Spleen (tissue), 11 donors: ENCODE measurements at regions not wholly inside any gene's neighbourhood (a gene's known extent, or its start where the extent isn't known, plus 50 kb on each side); places are given as distances from the start of the nearest gene placed in this dataset.

Experiments used
- DNase-seq: peaks from one replicate; pipeline ENCODE4 v3.0.0-alpha.2; 2020
- H3K27ac ChIP-seq, 8 donors: fragments of 200-600 bp; sonication (generic) in 7 of 8; 1 replicate in 4 of 8; 2 replicates in 4 of 8; pipeline versions ENCODE4 v1.5.0 to v1.8.0; 2016 to 2021; ENCODE audit warnings: inconsistent platforms in 4 of 8, mild to moderate bottlenecking in 4 of 8, moderate library complexity in 1 of 8
- H3K27me3 ChIP-seq, 7 donors: fragments of 200-600 bp; sonication (generic) in 6 of 7; replicated peaks in 1 of 7; 1 replicate in 4 of 7; 2 replicates in 3 of 7; pipeline versions ENCODE4 v1.5.0 to v1.8.0; 2016 to 2021; ENCODE audit warnings: inconsistent platforms in 3 of 7, mild to moderate bottlenecking in 1 of 7
- H3K36me3 ChIP-seq, 6 donors: fragments of 200-600 bp; sonication (generic) in 5 of 6; 1 replicate in 4 of 6; 2 replicates in 2 of 6; pipeline versions ENCODE4 v1.5.0 to v1.8.0; 2016 to 2021; ENCODE audit warnings: inconsistent platforms in 2 of 6
- H3K4me1 ChIP-seq, 6 donors: fragments of 200-600 bp; sonication (generic) in 5 of 6; 1 replicate in 3 of 6; 2 replicates in 3 of 6; pipeline versions ENCODE4 v1.5.0 to v1.8.0; 2016 to 2021; ENCODE audit warnings: inconsistent platforms in 3 of 6
- H3K4me3 ChIP-seq, 8 donors: fragments of 200-600 bp; sonication (generic) in 7 of 8; 1 replicate in 4 of 8; 2 replicates in 4 of 8; pipeline versions ENCODE4 v1.5.0 to v1.8.0; 2016 to 2021; ENCODE audit warnings: inconsistent platforms in 4 of 8, mild to moderate bottlenecking in 4 of 8, moderate library complexity in 2 of 8
- H3K9me3 ChIP-seq, 8 donors: fragments of 200-600 bp; sonication (generic) in 7 of 8; 1 replicate in 4 of 8; 2 replicates in 4 of 8; pipeline versions ENCODE4 v1.5.0 to v1.8.0; 2016 to 2021; ENCODE audit warnings: inconsistent platforms in 4 of 8
- CTCF ChIP-seq, 11 experiments: fragments of 200-600 bp in 7 of 11; fragments of 450-650 bp in 4 of 11; sonication (generic) in 4 of 11; IDR thresholded peaks in 8 of 11; conservative IDR thresholded peaks in 3 of 11; 1 replicate in 7 of 11; 2 replicates in 4 of 11; pipeline versions ENCODE4 v1.4.0 to v1.8.0; 2016 to 2021; ENCODE audit warnings: antibody characterized with exemption in 11 of 11, inconsistent platforms in 4 of 11, mild to moderate bottlenecking in 1 of 11
- POLR2A ChIP-seq, 3 donors: fragments of 450-650 bp; IDR thresholded peaks; one replicate each; pipeline ENCODE4 v1.5.1; 2017; ENCODE audit warnings: antibody characterized with exemption in 3 of 3, mild to moderate bottlenecking in 1 of 3
- POLR2AphosphoS5 ChIP-seq, 3 donors: sonication (generic); formaldehyde crosslinking; IDR thresholded peaks; one replicate each; pipeline ENCODE4 v1.5.1; 2017; ENCODE audit warnings: antibody characterized with exemption in 3 of 3
- WGBS, 5 donors: extraction: QIAGEN DNeasy Blood & Tissue Kit in 3 of 5; methylation state at CpG; one replicate each; pipeline versions ENCODE4 v1.1.5 to v1.1.7; 2013 to 2018; 5-methylcytosine and 5-hydroxymethylcytosine counted together
- intact Hi-C: fragments of 100-400 bp; cut with DNase I; formaldehyde crosslinking; loops from one replicate; pipeline ENCODE4 v1.15.0; 2023; ENCODE audit warnings: low total_unique reads
- donor health status: healthy with polysubstance abuse.
- donor health status: DM: no; HTN: no; CAD: no; lungs with moderate emphysema.
- donor health status: DM: no; HTN: no; CAD: no.
- donor health status: Bipolar disorder and iron deficiency.
- donor health status: healthy.
- donor health status: DM: no; HTN: no; CAD: no.
- donor health status: DM: yes; HTN: yes; CAD: no.

- Histone ChIP-seq H3K4me1 (peaks cover 4 to 42% (median 20%) of the 10 kb centered on the region in 6 donors), H3K36me3 (no peaks in the 10 kb centered on the region), H3K4me3 (peak overlapping the region in 7 of 8 donors; percentile 10 to 61 (median 30)), H3K27ac (peak overlapping the region; percentile 21 to 71 (median 50)), H3K27me3 (peaks cover 0 to 11% (median 0%) of the 10 kb centered on the region in 7 donors), H3K9me3 (no peaks in the 10 kb centered on the region)
- TF ChIP-seq POLR2A (IDR thresholded peaks at IDR 0.05) (no peak), POLR2AphosphoS5 (IDR thresholded peaks at IDR 0.05) (peak in 2 of 3 donors; percentile 16 to 25), CTCF (IDR thresholded peaks at IDR 0.05 in 8 of 11, conservative IDR thresholded peaks at IDR 0.05 in 3 of 11) (peak; percentile 71 to 94 (median 88))
- intact Hi-C loops: loop anchor here (5.0 kb wide), 2 partner anchors 108 to 223 kb away; partner anchors contain the start of gene BCL6B
- 9 to 21% (median 15%) methylated on average over 31 to 32 of the region's 32 CpGs for WGBS, 5 donors
- peak; percentile 88 for DNase-seq
Measured at GRCh38 chr17:6913608-6914443, 82.0 kb upstream of the ALOX12 start.

DNA sequence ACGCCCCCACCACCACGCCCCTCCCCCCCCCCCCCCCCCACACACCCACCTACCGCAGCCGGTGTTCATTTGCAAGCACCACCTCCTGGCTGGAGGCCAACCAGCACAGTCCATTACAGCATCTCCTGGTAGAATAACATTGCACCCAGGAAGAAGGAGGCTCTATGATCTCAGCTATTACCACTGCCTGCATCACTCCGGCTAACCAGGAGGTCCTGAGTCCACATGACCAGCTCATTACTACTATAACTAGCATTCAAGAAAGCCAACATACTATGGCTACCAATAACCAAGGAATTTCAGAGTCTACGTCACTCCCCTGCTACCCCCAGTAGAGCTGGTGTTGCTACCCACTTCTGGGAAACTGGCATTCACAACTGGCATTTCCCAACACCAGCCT, 81.1 kb upstream of the ALOX12 start:
- intact Hi-C loops: loop anchor here (5.0 kb wide), 2 partner anchors 108 to 223 kb away; partner anchors contain the start of gene BCL6B
- Histone ChIP-seq H3K4me3 (no peak overlapping the region), H3K27me3 (peaks cover 0 to 11% (median 0%) of the 10 kb centered on the region in 7 donors), H3K4me1 (peaks cover 4 to 42% (median 20%) of the 10 kb centered on the region in 6 donors), H3K36me3 (no peaks in the 10 kb centered on the region), H3K9me3 (no peaks in the 10 kb centered on the region), H3K27ac (no peak overlapping the region)
- TF ChIP-seq POLR2A (IDR thresholded peaks at IDR 0.05) (no peak), CTCF (IDR thresholded peaks at IDR 0.05 in 8 of 11, conservative IDR thresholded peaks at IDR 0.05 in 3 of 11) (no peak), POLR2AphosphoS5 (IDR thresholded peaks at IDR 0.05) (no peak)
- no peak for DNase-seq
- WGBS, 5 donors: 24 to 46% (median 28%) methylated on average over 4 to 6 of the region's 6 CpGs

GRCh38 chr17:6915620-6916019, 80.2 kb upstream of the ALOX12 start:
- H3K27me3 ChIP-seq: peaks cover 0 to 11% (median 0%) of the 10 kb centered on the region in 7 donors
- H3K4me3 ChIP-seq: no peak overlapping the region
- TF ChIP-seq POLR2AphosphoS5 (IDR thresholded peaks at IDR 0.05) (no peak), POLR2A (IDR thresholded peaks at IDR 0.05) (no peak), CTCF (IDR thresholded peaks at IDR 0.05 in 8 of 11, conservative IDR thresholded peaks at IDR 0.05 in 3 of 11) (no peak)
- intact Hi-C loops: no loop called here
- no peaks in the 10 kb centered on the region for H3K36me3 ChIP-seq
- peaks cover 4 to 42% (median 20%) of the 10 kb centered on the region in 6 donors for H3K4me1 ChIP-seq
- H3K9me3 ChIP-seq: no peaks in the 10 kb centered on the region
- DNase-seq: no peak
- H3K27ac ChIP-seq: no peak overlapping the region
- 67 to 89% (median 87%) methylated on average over 3 to 4 of the region's 4 CpGs for WGBS, 5 donors

DNA sequence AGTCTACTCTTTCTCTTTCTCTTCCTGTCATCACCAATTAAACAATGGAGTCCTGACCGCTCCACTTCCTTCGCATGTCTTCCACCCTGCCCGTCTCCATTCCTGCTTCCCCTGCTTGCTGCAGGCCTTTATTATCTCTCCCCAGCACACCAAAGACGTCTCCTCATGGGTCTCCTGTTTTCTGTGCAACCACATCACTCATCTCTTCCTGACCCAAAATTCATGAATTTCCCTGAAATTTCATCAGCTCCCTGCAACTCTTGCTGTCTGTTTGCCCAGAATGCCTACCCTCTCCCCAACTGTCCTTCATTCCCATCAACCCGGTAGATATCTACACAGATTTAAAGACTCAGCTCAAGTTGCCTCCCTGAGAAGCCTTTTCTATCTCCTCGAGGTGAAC, 76.7 kb upstream of the ALOX12 start:
- H3K27ac ChIP-seq: no peak overlapping the region
- TF ChIP-seq POLR2AphosphoS5 (IDR thresholded peaks at IDR 0.05): no peak
- no peaks in the 10 kb centered on the region for H3K9me3 ChIP-seq
- no peak for DNase-seq
- peaks cover 0 to 4% (median 0%) of the 10 kb centered on the region in 7 donors for H3K27me3 ChIP-seq
- peaks cover 2 to 17% (median 4%) of the 10 kb centered on the region in 6 donors for H3K4me1 ChIP-seq
- WGBS, 5 donors: 58 to 78% (median 67%) methylated on average over 6 of the region's 6 CpGs
- no peaks in the 10 kb centered on the region for H3K36me3 ChIP-seq
- intact Hi-C loops: no loop called here
- H3K4me3 ChIP-seq: no peak overlapping the region
